GM12878 (cell line): ENCODE measurements at regions not wholly inside any gene's neighbourhood (a gene's known extent, or its start where the extent isn't known, plus 50 kb on each side); places are given as distances from the start of the nearest gene placed in this dataset.

Experiments
- ATAC-seq: fragments of 200-7000 bp; cut with Tn5 transposase; 3 replicates; pipeline ENCODE4 v1.9.1; 2020; ENCODE audit warnings: mild to moderate bottlenecking, moderate library complexity
- BruUV-seq: library from RNA; stranded (reverse); fragments of 400-500 nt; replicated peaks from 2 replicates; lab custom pipeline; 2021; lab: Mats Ljungman, UMichigan
- CTCF ChIA-PET: fragments of 300-600 bp; sonication (Branson Sonifier 250); formaldehyde crosslinking; extraction: SDS; loops from one replicate; lab custom pipeline; 2021; ENCODE audit warnings: inconsistent platforms; lab: Yijun Ruan, JAX
- POLR2A ChIA-PET: fragments of 350-600 bp; formaldehyde crosslinking; extraction: SDS; loops from one replicate; lab custom pipeline; 2021; ENCODE audit warnings: inconsistent platforms; lab: Charles Lee
- RAD21 ChIA-PET: fragments of 300-600 bp; sonication (Branson Sonifier 250); formaldehyde crosslinking; loops from one replicate; lab custom pipeline; 2023; ENCODE audit warnings: antibody characterized with exemption; ENCODE audit not compliant: unreplicated experiment; lab: Charles Lee
- SMC1A ChIA-PET: fragments of 300-600 bp; sonication (Branson Sonifier 250); formaldehyde crosslinking; loops from one replicate; lab custom pipeline; 2023; ENCODE audit not compliant: unreplicated experiment, uncharacterized antibody; lab: Charles Lee
- DNase-seq: peaks from one replicate; pipeline ENCODE4 v3.0.0-alpha.2; 2011; ENCODE audit warnings: low read depth, low spot score
- FAIRE-seq: peaks from 3 replicates; lab custom pipeline; 2011; peaks lifted over from hg19 to GRCh38; lab: Jason Lieb, UNC
- H2AFZ ChIP-seq: 2 replicates; pipeline ENCODE4 v1.6.0; 2011; ENCODE audit warnings: low read depth, low read length, control low read depth; ENCODE audit not compliant: control insufficient read depth
- H3K27ac ChIP-seq: 2 replicates; pipeline ENCODE4 v1.5.1; 2011; ENCODE audit warnings: control low read depth; ENCODE audit not compliant: control insufficient read depth, insufficient read depth
- H3K27me3 ChIP-seq, 2 experiments: replicated peaks in 1 of 2; 2 replicates each; pipeline versions ENCODE4 v1.6.0 to v1.6.1; 2011; ENCODE audit warnings: low read length in 1 of 2; ENCODE audit not compliant: control insufficient read depth in 2 of 2, insufficient read depth in 2 of 2
- H3K36me3 ChIP-seq, 2 experiments: 2 replicates each; pipeline ENCODE4 v1.5.1; 2011; ENCODE audit warnings: low read length in 1 of 2; ENCODE audit not compliant: control insufficient read depth in 2 of 2, insufficient read depth in 2 of 2
- H3K4me1 ChIP-seq: 2 replicates; pipeline ENCODE4 v1.6.1; 2011; ENCODE audit warnings: mild to moderate bottlenecking, low read length, moderate library complexity, mixed read lengths; ENCODE audit not compliant: control insufficient read depth, insufficient read depth
- H3K4me2 ChIP-seq: 2 replicates; pipeline ENCODE4 v1.6.0; 2011; ENCODE audit warnings: control low read depth; ENCODE audit not compliant: control insufficient read depth, insufficient read depth
- H3K4me3 ChIP-seq: fragments of 200-600 bp; sonication (generic); 2 replicates; pipeline ENCODE4 v1.5.1; 2016
- H3K79me2 ChIP-seq: 2 replicates; pipeline ENCODE4 v1.6.0; 2011; ENCODE audit warnings: low read length; ENCODE audit not compliant: control insufficient read depth, insufficient read depth
- H3K9ac ChIP-seq: 2 replicates; pipeline ENCODE4 v1.8.0; 2011; ENCODE audit warnings: low read length, control low read depth, mixed read lengths; ENCODE audit not compliant: control insufficient read depth, insufficient read depth
- H3K9me3 ChIP-seq: replicated peaks from 3 replicates; pipeline ENCODE4 v1.5.1; 2011; ENCODE audit warnings: mild to moderate bottlenecking, low read length; ENCODE audit not compliant: control insufficient read depth, insufficient read depth
- H4K20me1 ChIP-seq: 2 replicates; pipeline ENCODE4 v1.6.0; 2011; ENCODE audit not compliant: control insufficient read depth, insufficient read depth
- BACH1 ChIP-seq: fragments of 450-650 bp; IDR thresholded peaks from 2 replicates; pipeline ENCODE4 v1.6.1; 2017; ENCODE audit warnings: mild to moderate bottlenecking, borderline replicate concordance
- BRCA1 ChIP-seq: IDR thresholded peaks from 2 replicates; pipeline ENCODE4 v1.6.1; 2011; ENCODE audit warnings: low read depth, low read length, improper control_type of control experiment
- CBFB ChIP-seq: IDR thresholded peaks from 2 replicates; pipeline ENCODE4 v1.6.1; 2016; ENCODE audit warnings: antibody characterized with exemption, low read depth
- HDGF ChIP-seq: fragments of 450-650 bp; IDR thresholded peaks from 2 replicates; pipeline ENCODE4 v1.6.1; 2016; ENCODE audit warnings: antibody characterized with exemption
- MYC ChIP-seq: IDR thresholded peaks from 2 replicates; pipeline ENCODE4 v1.6.1; 2011; ENCODE audit warnings: mild to moderate bottlenecking, low read length, moderate library complexity, inconsistent platforms; ENCODE audit not compliant: insufficient read depth, insufficient replicate concordance, insufficient read length, severe bottlenecking
- NR2F1 ChIP-seq: fragments of 450-650 bp; conservative IDR thresholded peaks from 2 replicates; pipeline ENCODE4 v1.6.1; 2017; ENCODE audit warnings: mild to moderate bottlenecking
- PAX5 ChIP-seq: IDR thresholded peaks from 2 replicates; pipeline ENCODE4 v1.6.1; 2011; ENCODE audit warnings: low read depth, low read length, borderline replicate concordance
- POLR2A ChIP-seq: IDR thresholded peaks from 2 replicates; pipeline ENCODE4 v1.6.1; 2011; ENCODE audit warnings: low read depth, mild to moderate bottlenecking, low read length
- PRDM15 ChIP-seq: fragments of 450-650 bp; formaldehyde crosslinking; IDR thresholded peaks from 2 replicates; pipeline ENCODE4 v1.4.0; 2020; ENCODE audit warnings: mild to moderate bottlenecking, moderate library complexity
- REST ChIP-seq: IDR thresholded peaks from 2 replicates; pipeline ENCODE4 v1.6.1; 2012; ENCODE audit warnings: mild to moderate bottlenecking, low read depth, low read length
- TCF12 ChIP-seq: IDR thresholded peaks from 2 replicates; pipeline ENCODE4 v1.6.1; 2011; ENCODE audit warnings: low read depth, mild to moderate bottlenecking, low read length
- YY1 ChIP-seq: IDR thresholded peaks from 2 replicates; pipeline ENCODE4 v1.6.1; 2011; ENCODE audit warnings: low read depth, mild to moderate bottlenecking, low read length
- ZBTB4 ChIP-seq: fragments of 450-650 bp; formaldehyde crosslinking; IDR thresholded peaks from 2 replicates; pipeline ENCODE4 v1.4.0; 2022; ENCODE audit warnings: mild to moderate bottlenecking, moderate library complexity
- ZNF217 ChIP-seq: fragments of 450-650 bp; IDR thresholded peaks from 2 replicates; pipeline ENCODE4 v1.6.1; 2017; ENCODE audit warnings: antibody characterized with exemption, mild to moderate bottlenecking
- WGBS: methylation state at CpG from one replicate; pipeline ENCODE4 v1.1.6; 2016; ENCODE audit warnings: low lambda C conversion rate; ENCODE audit not compliant: insufficient replicate concordance, insufficient coverage; ENCODE audit errors: missing lambda C conversion rate; 5-methylcytosine and 5-hydroxymethylcytosine counted together
- in situ Hi-C: fragments of 300-500 bp; cut with MboI; formaldehyde crosslinking; loops from 9 replicates; pipeline ENCODE4 v1.14.3; 2018; ENCODE audit warnings: mixed read lengths
- intact Hi-C: fragments of 100-400 bp; cut with micrococcal nuclease; formaldehyde crosslinking; loops from one replicate; pipeline ENCODE4 v1.14.2; 2022; ENCODE audit not compliant: unreplicated experiment

- FAIRE-seq = no peak
- no peak for TF ChIP-seq NR2F1
- TF ChIP-seq PRDM15 = no peak
- no peak for TF ChIP-seq YY1
- TF ChIP-seq CBFB = no peak
- no peak for TF ChIP-seq REST
- TF ChIP-seq BRCA1 = no peak
- TF ChIP-seq POLR2A = no peak
- no peak for TF ChIP-seq ZNF217
- TF ChIP-seq HDGF = no peak
- no peak for TF ChIP-seq MYC
- no peak for TF ChIP-seq ZBTB4 (CRISPR knock-in tag)
- TF ChIP-seq PAX5 = no peak
- no peak for TF ChIP-seq BACH1
- TF ChIP-seq TCF12 = no peak
Measured at GRCh38 chr4:176443117-176443516, 123.4 kb downstream of the SPCS3 start.

More at GRCh38 chr4:176443117-176443516, 123.4 kb downstream of the SPCS3 start:
- H3K4me3 ChIP-seq = no peak overlapping the region
- ChIA-PET RAD21 (no interaction called here), CTCF (interaction anchor here (0.8 to 2.3 kb wide), 4 partner anchors 10 to 71 kb away, joined by 3 to 6 read pairs (median 4); no protein-coding TSS in a partner anchor), SMC1A (interaction anchor here (0.7 to 1.3 kb wide), 3 partner anchors 9 to 24 kb away, joined by 3 read pairs; no protein-coding TSS in a partner anchor), POLR2A (interaction anchor here (0.6 kb wide), 1 partner anchor 118 kb away, joined by 3 read pairs; no protein-coding TSS in a partner anchor)
- no peaks in the 10 kb centered on the region for H3K79me2 ChIP-seq
- in situ Hi-C loops (no loop called here), intact Hi-C loops (no loop called here)
- 31% methylated on average over 4 of the region's 4 CpGs for WGBS
- no peaks in the 10 kb centered on the region for H3K4me1 ChIP-seq
- no peak for DNase-seq
- no peaks in the 10 kb centered on the region for H3K36me3 ChIP-seq
- H4K20me1 ChIP-seq = no peaks in the 10 kb centered on the region
- H3K9ac ChIP-seq = no peak overlapping the region
- H3K4me2 ChIP-seq = no peak overlapping the region
- H3K27me3 ChIP-seq = no peaks in the 10 kb centered on the region
- no peak for ATAC-seq
- BruUV-seq = no TSS peak
- no peak overlapping the region for H3K27ac ChIP-seq
- no peak overlapping the region for H2AFZ ChIP-seq
- no peaks in the 10 kb centered on the region; the same call in 2 of the 3 replicates for H3K9me3 ChIP-seq
